ENCODE measurements at regions not wholly inside any gene's neighbourhood (a gene's known extent, or its start where the extent isn't known, plus 50 kb on each side); places are given as distances from the start of the nearest gene placed in this dataset.

GRCh38 chr18:34431042-34431441, 206.3 kb upstream of the NOL4 start:
- no peak overlapping the region for H3K9ac ChIP-seq (replicated peaks in 1 of 4; ENCODE audit: extremely low read depth in 1 of 4, low read depth in 3 of 4, low read length in 3 of 4)
- CTCF ChIA-PET (ENCODE audit: partially characterized antibody): no interaction called here
- H3K4ac ChIP-seq (replicated peaks; ENCODE audit: insufficient read length, low read depth, low read length): no peak overlapping the region
- TF ChIP-seq CHD7 (IDR thresholded peaks at IDR 0.05; ENCODE audit: insufficient replicate concordance, low read length): no peak

More at GRCh38 chr18:34431042-34431441, 206.3 kb upstream of the NOL4 start:
- H2BK12ac ChIP-seq (ENCODE audit: low read depth, low read length): no peak overlapping the region
- no peaks in the 10 kb centered on the region; a peak in 1 of 7 replicates for H3K4me1 ChIP-seq (replicated peaks in 1 of 4; ENCODE audit: control insufficient read depth in 3 of 4, insufficient read depth in 4 of 4, low read length in 3 of 4)
- DNase-seq (ENCODE audit: low read depth in 1 of 2, low spot score in 2 of 2): no peak
- WGBS, 2 experiments (ENCODE audit: extremely low coverage in 1 of 2, insufficient coverage in 1 of 2, insufficient read length in 1 of 2, insufficient replicate concordance in 2 of 2, low coverage in 1 of 2, low lambda C conversion rate in 2 of 2, missing lambda C conversion rate in 1 of 2): 83% methylated on average over 4 of the region's 4 CpGs; no CpG with 5 or more reads in 1 of the 2 experiments
- no peak overlapping the region for H3K23ac ChIP-seq (ENCODE audit: insufficient read length)
- H3K9me3 ChIP-seq (ENCODE audit: insufficient read depth in 2 of 2, low read depth in 1 of 2, low read length in 1 of 2): peaks cover 4% of the 10 kb centered on the region in 2 experiments; a peak in 1 of 4 replicates
- H2BK15ac ChIP-seq (ENCODE audit: low read length): no peak overlapping the region
- H2AFZ ChIP-seq (ENCODE audit: low read length): no peak overlapping the region
- H2BK5ac ChIP-seq (ENCODE audit: low read depth, low read length): no peak overlapping the region
- no peaks in the 10 kb centered on the region for H4K20me1 ChIP-seq (replicated peaks in 1 of 2; ENCODE audit: control insufficient read depth in 1 of 2, insufficient read depth in 2 of 2, low read length in 2 of 2)
- no peaks in the 10 kb centered on the region for H3K27me3 ChIP-seq (replicated peaks in 1 of 4; ENCODE audit: control insufficient read depth in 3 of 4, extremely low read depth in 1 of 4, insufficient read depth in 3 of 4, low read length in 3 of 4)
- H4K8ac ChIP-seq (ENCODE audit: extremely low read depth, insufficient read depth, low read length): no peak overlapping the region
- peaks cover 0 to 8% (median 0%) of the 10 kb centered on the region in 4 experiments; a peak in 2 of 8 replicates for H3K36me3 ChIP-seq (ENCODE audit: control insufficient read depth in 2 of 4, insufficient read depth in 4 of 4, low read length in 3 of 4)
- no peak overlapping the region for H2AK5ac ChIP-seq (ENCODE audit: low read depth, low read length)
- POLR2A ChIA-PET (ENCODE audit: partially characterized antibody): no interaction called here
- H3K4me3 ChIP-seq (ENCODE audit: extremely low read depth in 1 of 4, insufficient read depth in 2 of 4, low read depth in 3 of 4, low read length in 4 of 4): no peak overlapping the region
- H4K5ac ChIP-seq (ENCODE audit: insufficient read length, low read depth, low read length): no peak overlapping the region
- no peaks in the 10 kb centered on the region for H3K79me2 ChIP-seq (ENCODE audit: control insufficient read depth in 1 of 2, insufficient read depth in 2 of 2, low read length in 2 of 2)
- H2BK120ac ChIP-seq (replicated peaks; ENCODE audit: low read depth, low read length): no peak overlapping the region
- H3K56ac ChIP-seq (replicated peaks; ENCODE audit: insufficient read length, low read depth, low read length): no peak overlapping the region
- no peaks in the 10 kb centered on the region for H3K79me1 ChIP-seq (ENCODE audit: low read depth, low read length)
- H3K4me2 ChIP-seq (ENCODE audit: insufficient read depth in 1 of 2, low read depth in 2 of 2, low read length in 2 of 2): no peak overlapping the region
- no peak overlapping the region for H2BK20ac ChIP-seq (ENCODE audit: low read length)
- no peak overlapping the region for H3K18ac ChIP-seq (ENCODE audit: extremely low read depth, low read length)
- no peak overlapping the region for H3K14ac ChIP-seq (ENCODE audit: insufficient read length)
- no peaks in the 10 kb centered on the region for H3K23me2 ChIP-seq (ENCODE audit: low read depth, low read length)
- no peak for FAIRE-seq
- H4K91ac ChIP-seq (replicated peaks; ENCODE audit: insufficient read length, low read length): no peak overlapping the region
- H3K27ac ChIP-seq (ENCODE audit: low read depth, low read length): no peak overlapping the region
